Transverse colon (tissue), 4 donors: ENCODE measurements at regions not wholly inside any gene's neighbourhood (a gene's known extent, or its start where the extent isn't known, plus 50 kb on each side); places are given as distances from the start of the nearest gene placed in this dataset.

Experiments
- DNase-seq: peaks from one replicate; pipeline ENCODE4 v3.0.0-alpha.2; 2019
- H3K27ac ChIP-seq, 4 donors: fragments of 200-600 bp; sonication (generic); 2 replicates each; pipeline ENCODE4 v1.5.1; 2016 to 2018; ENCODE audit warnings: inconsistent platforms in 4 of 4
- H3K27me3 ChIP-seq: fragments of 200-600 bp; sonication (generic); 2 replicates; pipeline ENCODE4 v1.5.1; 2017; ENCODE audit warnings: inconsistent platforms
- H3K36me3 ChIP-seq, 4 donors: fragments of 200-600 bp; sonication (generic); 2 replicates each; pipeline ENCODE4 v1.5.1; 2017 to 2019; ENCODE audit warnings: inconsistent platforms in 4 of 4
- H3K4me1 ChIP-seq, 4 donors: fragments of 200-600 bp; sonication (generic); 2 replicates each; pipeline ENCODE4 v1.5.1; 2017 to 2020; ENCODE audit warnings: inconsistent platforms in 4 of 4
- H3K4me3 ChIP-seq, 4 donors: fragments of 200-600 bp; sonication (generic); 1 replicate in 1 of 4; 2 replicates in 3 of 4; pipeline versions ENCODE4 v1.5.1 to v1.6.1; 2017 to 2019; ENCODE audit warnings: inconsistent platforms in 4 of 4
- H3K9me3 ChIP-seq, 2 donors: fragments of 200-600 bp; sonication (generic); 2 replicates each; pipeline ENCODE4 v1.5.1; 2017 to 2019; ENCODE audit warnings: inconsistent platforms in 2 of 2
- EP300 ChIP-seq: sonication (generic); formaldehyde crosslinking; IDR thresholded peaks from one replicate; pipeline ENCODE4 v1.6.1; 2017; ENCODE audit warnings: antibody characterized with exemption, low read depth
- POLR2A ChIP-seq: fragments of 450-650 bp; IDR thresholded peaks from one replicate; pipeline ENCODE4 v1.6.1; 2016; ENCODE audit warnings: antibody characterized with exemption, mild to moderate bottlenecking, moderate library complexity
- POLR2AphosphoS5 ChIP-seq, 3 donors: sonication (generic); formaldehyde crosslinking; IDR thresholded peaks; one replicate each; pipeline ENCODE4 v1.6.1; 2016; ENCODE audit warnings: antibody characterized with exemption in 3 of 3
- WGBS, 2 donors: methylation state at CpG; one replicate each; pipeline ENCODE4 v1.1.5; 2018; ENCODE audit warnings: low coverage in 1 of 2; 5-methylcytosine and 5-hydroxymethylcytosine counted together
- in situ Hi-C, 4 donors: fragments of 200-750 bp; cut with MboI; loops; one replicate each; pipeline versions ENCODE4 v1.15.0 to v1.15.1; 2017; ENCODE audit warnings: low sequenced_read_pairs in 3 of 4, low pct_ligation_motif_present in 1 of 4, low pct_unique_long_range_greater_than_20kb in 1 of 4
- intact Hi-C: fragments of 100-400 bp; cut with DNase I; formaldehyde crosslinking; loops from one replicate; pipeline ENCODE4 v1.15.1; 2023; ENCODE audit warnings: low total_unique reads
- TF ChIP-seq, protein P1 (sequence below), 5 experiments: fragments of 200-600 bp in 3 of 5; fragments of 450-650 bp in 2 of 5; sonication (generic) in 3 of 5; IDR thresholded peaks; 1 replicate in 2 of 5; 2 replicates in 3 of 5; pipeline ENCODE4 v1.5.1; 2016 to 2017; ENCODE audit warnings: antibody characterized with exemption in 5 of 5, inconsistent platforms in 3 of 5, mild to moderate bottlenecking in 2 of 5, moderate library complexity in 1 of 5

- no peak overlapping the region for H3K4me3 ChIP-seq
Observed at GRCh38 chr4:188214861-188215260, 75.6 kb downstream of the TRIML1 start.

DNA sequence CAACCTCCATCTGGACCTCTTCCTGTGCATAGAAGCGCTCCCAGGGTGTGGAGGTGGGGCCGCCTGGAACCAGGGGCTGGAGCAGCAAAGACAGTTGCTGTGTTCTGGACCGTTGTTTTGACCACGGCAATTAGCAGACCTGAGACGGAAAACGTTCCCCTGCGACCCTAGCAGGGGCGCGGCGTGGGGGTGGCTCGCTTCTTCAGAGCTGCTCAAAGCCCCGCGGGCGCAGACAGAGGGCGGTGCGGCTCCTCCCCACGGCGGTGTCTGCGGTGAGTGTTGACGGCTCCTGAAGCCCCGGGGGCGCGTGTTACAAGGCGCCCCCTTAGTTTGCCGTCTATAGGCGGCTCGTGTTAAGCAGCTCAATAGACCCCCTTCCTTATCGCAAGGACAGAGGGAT lies 79.2 kb downstream of the TRIML1 start:
- in situ Hi-C loops (no loop called here), intact Hi-C loops (no loop called here)
- Histone ChIP-seq H3K27me3 (no peaks in the 10 kb centered on the region), H3K4me3 (no peak overlapping the region), H3K27ac (no peak overlapping the region), H3K4me1 (no peaks in the 10 kb centered on the region), H3K36me3 (no peaks in the 10 kb centered on the region), H3K9me3 (no peaks in the 10 kb centered on the region)
- 89% methylated on average over 28 of the region's 28 CpGs; no CpG with 5 or more reads in 1 of the 2 donors for WGBS, 2 donors
- no peak for TF ChIP-seq EP300
- TF ChIP-seq, protein P1, sequence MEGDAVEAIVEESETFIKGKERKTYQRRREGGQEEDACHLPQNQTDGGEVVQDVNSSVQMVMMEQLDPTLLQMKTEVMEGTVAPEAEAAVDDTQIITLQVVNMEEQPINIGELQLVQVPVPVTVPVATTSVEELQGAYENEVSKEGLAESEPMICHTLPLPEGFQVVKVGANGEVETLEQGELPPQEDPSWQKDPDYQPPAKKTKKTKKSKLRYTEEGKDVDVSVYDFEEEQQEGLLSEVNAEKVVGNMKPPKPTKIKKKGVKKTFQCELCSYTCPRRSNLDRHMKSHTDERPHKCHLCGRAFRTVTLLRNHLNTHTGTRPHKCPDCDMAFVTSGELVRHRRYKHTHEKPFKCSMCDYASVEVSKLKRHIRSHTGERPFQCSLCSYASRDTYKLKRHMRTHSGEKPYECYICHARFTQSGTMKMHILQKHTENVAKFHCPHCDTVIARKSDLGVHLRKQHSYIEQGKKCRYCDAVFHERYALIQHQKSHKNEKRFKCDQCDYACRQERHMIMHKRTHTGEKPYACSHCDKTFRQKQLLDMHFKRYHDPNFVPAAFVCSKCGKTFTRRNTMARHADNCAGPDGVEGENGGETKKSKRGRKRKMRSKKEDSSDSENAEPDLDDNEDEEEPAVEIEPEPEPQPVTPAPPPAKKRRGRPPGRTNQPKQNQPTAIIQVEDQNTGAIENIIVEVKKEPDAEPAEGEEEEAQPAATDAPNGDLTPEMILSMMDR (IDR thresholded peaks at IDR 0.05), result no peak
- no peak for TF ChIP-seq POLR2A
- no peak for TF ChIP-seq POLR2AphosphoS5 (IDR thresholded peaks at IDR 0.05)
- DNase-seq, result no peak

More at GRCh38 chr4:188214861-188215260, 75.6 kb downstream of the TRIML1 start:
- Histone ChIP-seq H3K27ac (no peak overlapping the region), H3K9me3 (no peaks in the 10 kb centered on the region), H3K36me3 (no peaks in the 10 kb centered on the region), H3K27me3 (no peaks in the 10 kb centered on the region), H3K4me1 (no peaks in the 10 kb centered on the region)
- TF ChIP-seq, protein P1 (IDR thresholded peaks at IDR 0.05), result no peak
- TF ChIP-seq EP300 (no peak), POLR2A (no peak), POLR2AphosphoS5 (IDR thresholded peaks at IDR 0.05) (no peak)
- DNase-seq, result no peak
- in situ Hi-C loops (no loop called here), intact Hi-C loops (no loop called here)
- 88 to 95% methylated on average over 4 to 5 of the region's 5 CpGs for WGBS, 2 donors

- intact Hi-C loops, result no loop called here
- in situ Hi-C loops, result no loop called here
- WGBS, 2 donors, result 79 to 86% methylated on average over 4 of the region's 4 CpGs
Observed at GRCh38 chr4:188220006-188220405, 80.8 kb downstream of the TRIML1 start.

DNA sequence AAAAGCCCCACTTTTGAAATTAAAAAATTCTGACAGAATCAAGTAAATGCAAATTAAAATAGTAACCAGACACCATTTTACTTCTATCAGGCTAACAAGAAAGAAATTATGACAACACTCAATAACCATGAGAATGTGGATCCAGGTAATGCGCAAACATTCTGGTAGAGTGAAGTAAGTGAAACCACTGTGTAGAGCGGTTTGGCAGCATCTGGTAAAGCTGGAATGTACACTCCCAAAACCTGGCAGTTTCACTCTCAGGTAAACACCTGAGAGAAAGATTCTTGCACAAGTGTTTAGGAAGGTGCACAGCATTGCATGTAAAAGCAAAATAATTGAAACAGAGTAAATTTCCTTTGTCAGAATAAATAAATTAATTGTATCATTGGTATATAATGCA lies 81.8 kb downstream of the TRIML1 start:
- in situ Hi-C loops, result no loop called here
- H3K4me1 ChIP-seq, result no peaks in the 10 kb centered on the region
- H3K4me3 ChIP-seq, result no peak overlapping the region
- DNase-seq, result no peak
- no peak overlapping the region for H3K27ac ChIP-seq
- H3K9me3 ChIP-seq, result no peaks in the 10 kb centered on the region
- no peaks in the 10 kb centered on the region for H3K27me3 ChIP-seq
- H3K36me3 ChIP-seq, result no peaks in the 10 kb centered on the region
- TF ChIP-seq POLR2A, result no peak
- no peak for TF ChIP-seq EP300
- TF ChIP-seq POLR2AphosphoS5 (IDR thresholded peaks at IDR 0.05), result no peak
- TF ChIP-seq, protein P1 (IDR thresholded peaks at IDR 0.05), result no peak
- WGBS, 2 donors, result 88 to 89% methylated on average over 2 of the region's 2 CpGs
- intact Hi-C loops, result no loop called here

More at GRCh38 chr4:188220006-188220405, 80.8 kb downstream of the TRIML1 start:
- Histone ChIP-seq H3K4me1 (no peaks in the 10 kb centered on the region), H3K9me3 (no peaks in the 10 kb centered on the region), H3K36me3 (no peaks in the 10 kb centered on the region), H3K27me3 (no peaks in the 10 kb centered on the region), H3K4me3 (no peak overlapping the region), H3K27ac (no peak overlapping the region)
- DNase-seq, result no peak
- TF ChIP-seq, protein P1 (IDR thresholded peaks at IDR 0.05), result no peak
- TF ChIP-seq POLR2A, result no peak
- TF ChIP-seq POLR2AphosphoS5 (IDR thresholded peaks at IDR 0.05), result no peak
- TF ChIP-seq EP300, result no peak
